ENCODE measurements at regions not wholly inside any gene's neighbourhood (a gene's known extent, or its start where the extent isn't known, plus 50 kb on each side); places are given as distances from the start of the nearest gene placed in this dataset.

- TF ChIP-seq CTCF (IDR thresholded peaks at IDR 0.05; ENCODE audit: insufficient read depth, low read length, poor library complexity, severe bottlenecking) (no peak), EZH2phosphoT487 (conservative IDR thresholded peaks at IDR 0.05; ENCODE audit: low read length) (no peak)
These were observed 762.6 kb upstream of the GOLIM4 start for GRCh38 chr3:168858327-168858726.
